Esophagus muscularis mucosa (tissue), 4 donors: ENCODE measurements at regions not wholly inside any gene's neighbourhood (a gene's known extent, or its start where the extent isn't known, plus 50 kb on each side); places are given as distances from the start of the nearest gene placed in this dataset.

Experiments
- CTCF ChIP-seq, 3 experiments: fragments of 200-600 bp in 2 of 3; fragments of 450-650 bp in 1 of 3; sonication (generic) in 2 of 3; IDR thresholded peaks; one replicate each; pipeline ENCODE4 v1.5.1; 2017 to 2019; ENCODE audit warnings: antibody characterized with exemption in 3 of 3, mild to moderate bottlenecking in 2 of 3, moderate library complexity in 1 of 3
- EP300 ChIP-seq: sonication (generic); formaldehyde crosslinking; IDR thresholded peaks from one replicate; pipeline ENCODE4 v1.6.1; 2017; ENCODE audit warnings: antibody characterized with exemption
- POLR2A ChIP-seq: fragments of 450-650 bp; IDR thresholded peaks from one replicate; pipeline ENCODE4 v1.6.1; 2017; ENCODE audit warnings: antibody characterized with exemption, moderate library complexity, mild to moderate bottlenecking, low read depth
- POLR2AphosphoS5 ChIP-seq, 2 donors: sonication (generic); formaldehyde crosslinking; IDR thresholded peaks; one replicate each; pipeline ENCODE4 v1.6.1; 2017; ENCODE audit warnings: antibody characterized with exemption in 2 of 2

GRCh38 chr7:111676167-111676566 lies 113.9 kb upstream of the IMMP2L start:
- TF ChIP-seq CTCF (IDR thresholded peaks at IDR 0.05) (no peak), POLR2A (no peak), POLR2AphosphoS5 (IDR thresholded peaks at IDR 0.05) (no peak), EP300 (no peak)
